ENCODE measurements at regions not wholly inside any gene's neighbourhood (a gene's known extent, or its start where the extent isn't known, plus 50 kb on each side); places are given as distances from the start of the nearest gene placed in this dataset.

GRCh38 chr10:10307036-10307435 lies 710.6 kb upstream of the CELF2 start:
- no peak for DNase-seq (ENCODE audit: low read depth)

GRCh38 chr10:10307551-10307950 lies 710.1 kb upstream of the CELF2 start:
- no peak for DNase-seq (ENCODE audit: low read depth)

- no peak for DNase-seq (ENCODE audit: low read depth)
Measured at GRCh38 chr10:10310498-10310897, 707.2 kb upstream of the CELF2 start.

- DNase-seq (ENCODE audit: low read depth), result no peak
Measured at GRCh38 chr10:10311966-10312365, 705.7 kb upstream of the CELF2 start.

GRCh38 chr10:10313149-10313835 lies 704.4 kb upstream of the CELF2 start:
- no peak for DNase-seq (ENCODE audit: low read depth)

GRCh38 chr10:10314626-10315025 lies 703.0 kb upstream of the CELF2 start:
- no peak for DNase-seq (ENCODE audit: low read depth)

- no peak for DNase-seq (ENCODE audit: low read depth)
Measured at GRCh38 chr10:10315989-10316388, 701.7 kb upstream of the CELF2 start.

GRCh38 chr10:10317151-10317550 lies 700.5 kb upstream of the CELF2 start:
- DNase-seq (ENCODE audit: low read depth), result no peak

- DNase-seq (ENCODE audit: low read depth), result peak; percentile 18
Measured at GRCh38 chr10:10318856-10319255, 698.8 kb upstream of the CELF2 start.

- DNase-seq (ENCODE audit: low read depth), result peak; percentile 63
Measured at GRCh38 chr10:10320956-10321355, 696.7 kb upstream of the CELF2 start.

GRCh38 chr10:10326116-10326515 lies 691.6 kb upstream of the CELF2 start:
- no peak for DNase-seq (ENCODE audit: low read depth)

GRCh38 chr10:10327934-10328333 lies 689.7 kb upstream of the CELF2 start:
- DNase-seq (ENCODE audit: low read depth), result no peak

GRCh38 chr10:10330418-10330817 lies 687.3 kb upstream of the CELF2 start:
- DNase-seq (ENCODE audit: low read depth), result peak; percentile 13

- DNase-seq (ENCODE audit: low read depth), result no peak
Measured at GRCh38 chr10:10332786-10333185, 684.9 kb upstream of the CELF2 start.

- DNase-seq (ENCODE audit: low read depth), result no peak
Measured at GRCh38 chr10:10333622-10334021, 684.0 kb upstream of the CELF2 start.

GRCh38 chr10:10338339-10338738 lies 679.3 kb upstream of the CELF2 start:
- DNase-seq (ENCODE audit: low read depth), result no peak

GRCh38 chr10:10346390-10347150 lies 671.1 kb upstream of the CELF2 start:
- DNase-seq (ENCODE audit: low read depth), result no peak

GRCh38 chr10:10350050-10350449 lies 667.6 kb upstream of the CELF2 start:
- no peak for DNase-seq (ENCODE audit: low read depth)

GRCh38 chr10:10351451-10351850 lies 666.2 kb upstream of the CELF2 start:
- no peak for DNase-seq (ENCODE audit: low read depth)

GRCh38 chr10:10353326-10353868 lies 664.3 kb upstream of the CELF2 start:
- DNase-seq (ENCODE audit: low read depth), result no peak

GRCh38 chr10:10359263-10359662 lies 658.4 kb upstream of the CELF2 start:
- DNase-seq (ENCODE audit: low read depth), result no peak

GRCh38 chr10:10361301-10361885 lies 656.3 kb upstream of the CELF2 start:
- DNase-seq (ENCODE audit: low read depth), result no peak

- DNase-seq (ENCODE audit: low read depth), result no peak
Measured at GRCh38 chr10:10362800-10363199, 654.9 kb upstream of the CELF2 start.
